HFFc6 (cell line): ENCODE measurements at regions not wholly inside any gene's neighbourhood (a gene's known extent, or its start where the extent isn't known, plus 50 kb on each side); places are given as distances from the start of the nearest gene placed in this dataset.

ENCODE experiments used
- DNase-seq: peaks from one replicate; pipeline ENCODE4 v3.0.0-alpha.2; 2018
- H3K27ac Mint-ChIP-seq: 2 replicates; pipeline ENCODE4 v1.8.0; 2020; ENCODE audit warnings: mild to moderate bottlenecking, mixed read lengths
- H3K27me3 Mint-ChIP-seq: 2 replicates; pipeline ENCODE4 v1.8.0; 2021; ENCODE audit warnings: mild to moderate bottlenecking, moderate library complexity, mixed read lengths; ENCODE audit not compliant: insufficient read depth
- H3K36me3 Mint-ChIP-seq: 2 replicates; pipeline ENCODE4 v1.8.0; 2021; ENCODE audit warnings: low read depth, mixed read lengths
- H3K4me1 Mint-ChIP-seq: 2 replicates; pipeline ENCODE4 v1.8.0; 2020; ENCODE audit warnings: low read depth, mixed read lengths
- H3K4me3 Mint-ChIP-seq: 2 replicates; pipeline ENCODE4 v1.8.0; 2020; ENCODE audit warnings: mild to moderate bottlenecking, moderate library complexity, mixed read lengths
- H3K9me3 Mint-ChIP-seq: 2 replicates; pipeline ENCODE4 v1.8.0; 2020; ENCODE audit warnings: mild to moderate bottlenecking, mixed read lengths
- CTCF ChIP-seq: fragments of 200-600 bp; sonication (generic); IDR thresholded peaks from 2 replicates; pipeline ENCODE4 v1.5.0; 2021; ENCODE audit warnings: antibody characterized with exemption, mild to moderate bottlenecking

- Mint-ChIP-seq H3K27ac (no peak overlapping the region), H3K4me3 (no peak overlapping the region), H3K4me1 (no peaks in the 10 kb centered on the region), H3K27me3 (peaks cover 53% of the 10 kb centered on the region), H3K36me3 (no peaks in the 10 kb centered on the region), H3K9me3 (no peaks in the 10 kb centered on the region)
- DNase-seq = no peak
- TF ChIP-seq CTCF = no peak
Measured at GRCh38 chr17:79217473-79218135, 143.0 kb downstream of the ENGASE start.

DNA sequence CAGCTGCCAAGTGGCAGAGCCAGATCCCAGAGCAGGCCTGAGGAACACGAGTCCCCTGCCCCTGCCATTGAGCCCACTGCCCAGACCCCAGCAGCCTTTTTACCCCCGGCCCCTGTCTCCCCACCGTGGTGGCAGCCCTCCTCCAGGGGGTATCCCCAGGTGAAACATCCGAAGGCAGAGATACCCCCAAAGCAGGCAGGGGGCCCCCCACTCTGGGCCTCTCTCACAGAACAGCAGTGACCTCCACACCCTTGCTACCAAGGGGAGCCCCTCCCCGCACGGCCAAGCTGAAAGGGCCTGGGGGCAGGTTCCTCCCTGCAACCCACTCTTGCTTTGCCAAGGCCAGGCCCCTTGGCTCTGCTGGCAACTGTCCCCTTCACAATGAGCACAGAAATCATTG lies 142.2 kb downstream of the ENGASE start:
- TF ChIP-seq CTCF = no peak
- H3K9me3 Mint-ChIP-seq = no peaks in the 10 kb centered on the region
- H3K36me3 Mint-ChIP-seq = no peaks in the 10 kb centered on the region
- no peaks in the 10 kb centered on the region for H3K4me1 Mint-ChIP-seq
- H3K27me3 Mint-ChIP-seq = peaks cover 56% of the 10 kb centered on the region
- no peak overlapping the region for H3K27ac Mint-ChIP-seq
- no peak for DNase-seq
- no peak overlapping the region for H3K4me3 Mint-ChIP-seq

DNA sequence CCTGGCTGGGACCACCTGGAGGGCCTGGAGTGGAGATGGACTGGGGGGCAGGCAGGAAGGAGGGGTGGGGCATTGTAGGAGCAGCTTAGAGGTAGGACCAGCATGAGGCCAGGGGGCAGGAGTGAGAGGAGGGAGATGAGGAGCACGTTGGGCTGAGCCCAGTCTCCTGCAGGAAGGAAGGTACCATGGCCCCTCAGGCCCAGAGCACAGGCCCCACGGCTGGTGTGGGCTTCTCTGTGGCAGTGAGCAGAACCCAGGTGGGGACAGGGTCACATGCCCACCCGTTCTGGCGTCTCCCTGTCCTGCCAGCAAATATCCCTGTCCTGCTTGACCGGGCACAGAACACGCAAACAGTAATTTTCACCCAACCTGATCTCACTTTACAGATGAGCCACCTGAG lies 141.8 kb downstream of the ENGASE start:
- Mint-ChIP-seq H3K27me3 (peaks cover 60% of the 10 kb centered on the region), H3K27ac (no peak overlapping the region), H3K36me3 (no peaks in the 10 kb centered on the region), H3K9me3 (no peaks in the 10 kb centered on the region), H3K4me1 (no peaks in the 10 kb centered on the region), H3K4me3 (no peak overlapping the region)
- DNase-seq = no peak
- TF ChIP-seq CTCF = no peak

DNA sequence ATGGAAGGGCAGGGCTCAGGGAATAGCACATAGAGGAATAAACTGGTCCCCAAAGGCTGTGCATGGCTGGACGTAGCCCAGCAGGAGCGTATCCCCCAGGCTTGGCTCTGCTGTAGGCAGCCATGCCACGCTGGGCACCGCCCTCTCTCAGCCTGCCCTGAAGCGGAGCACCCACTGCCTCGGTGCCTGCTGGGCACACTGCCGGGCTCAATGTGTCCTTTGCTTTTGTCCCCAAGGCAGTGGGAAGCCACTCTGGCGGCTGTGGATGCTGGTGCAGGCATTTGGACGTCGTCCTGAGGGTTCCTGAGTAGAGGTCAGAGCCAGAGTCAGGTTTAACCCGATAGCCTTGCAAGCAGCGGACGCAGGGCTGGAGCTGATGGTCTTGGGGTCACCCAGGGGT lies 141.0 kb downstream of the ENGASE start:
- Mint-ChIP-seq H3K4me1 (no peaks in the 10 kb centered on the region), H3K9me3 (no peaks in the 10 kb centered on the region), H3K36me3 (no peaks in the 10 kb centered on the region), H3K27me3 (peaks cover 61% of the 10 kb centered on the region), H3K27ac (no peak overlapping the region), H3K4me3 (no peak overlapping the region)
- no peak for DNase-seq
- no peak for TF ChIP-seq CTCF

DNA sequence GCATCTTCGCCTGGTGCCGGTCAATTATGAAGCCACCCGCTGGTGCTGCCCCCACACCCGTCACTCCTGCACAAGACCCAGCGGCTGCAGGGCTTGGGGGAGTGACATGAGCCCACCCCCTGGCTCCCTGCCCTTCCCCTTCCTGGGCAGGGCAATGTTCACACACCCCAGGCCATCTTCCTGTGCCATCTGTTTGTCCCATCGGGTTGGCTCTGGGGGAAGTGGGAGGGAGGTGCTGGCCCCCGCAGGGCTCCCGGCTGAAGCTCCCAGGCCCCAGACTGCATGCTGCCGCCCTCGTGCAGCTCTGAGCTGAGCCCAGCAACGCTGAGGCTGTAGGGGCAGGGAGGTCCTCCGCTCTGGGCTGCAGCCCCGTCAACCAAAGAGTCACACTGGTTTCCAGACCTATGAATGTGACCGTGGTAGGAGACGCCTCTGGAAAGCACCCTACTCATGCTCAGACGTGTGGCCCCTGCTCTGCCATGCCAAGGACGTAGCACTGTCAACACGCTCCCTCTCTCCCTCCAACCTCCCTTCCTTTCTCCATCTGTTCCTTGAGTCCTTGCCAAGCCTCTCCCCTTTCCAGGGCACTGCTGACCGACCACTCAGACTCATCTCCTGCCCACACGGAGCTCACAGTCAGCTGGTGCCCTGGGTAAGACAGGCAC lies 140.4 kb downstream of the ENGASE start:
- no peak overlapping the region for H3K27ac Mint-ChIP-seq
- H3K36me3 Mint-ChIP-seq = no peaks in the 10 kb centered on the region
- H3K27me3 Mint-ChIP-seq = peaks cover 62% of the 10 kb centered on the region
- no peaks in the 10 kb centered on the region for H3K4me1 Mint-ChIP-seq
- no peaks in the 10 kb centered on the region for H3K9me3 Mint-ChIP-seq
- no peak for TF ChIP-seq CTCF
- DNase-seq = no peak
- no peak overlapping the region for H3K4me3 Mint-ChIP-seq
